ENCODE measurements at regions not wholly inside any gene's neighbourhood (a gene's known extent, or its start where the extent isn't known, plus 50 kb on each side); places are given as distances from the start of the nearest gene placed in this dataset.

DNA sequence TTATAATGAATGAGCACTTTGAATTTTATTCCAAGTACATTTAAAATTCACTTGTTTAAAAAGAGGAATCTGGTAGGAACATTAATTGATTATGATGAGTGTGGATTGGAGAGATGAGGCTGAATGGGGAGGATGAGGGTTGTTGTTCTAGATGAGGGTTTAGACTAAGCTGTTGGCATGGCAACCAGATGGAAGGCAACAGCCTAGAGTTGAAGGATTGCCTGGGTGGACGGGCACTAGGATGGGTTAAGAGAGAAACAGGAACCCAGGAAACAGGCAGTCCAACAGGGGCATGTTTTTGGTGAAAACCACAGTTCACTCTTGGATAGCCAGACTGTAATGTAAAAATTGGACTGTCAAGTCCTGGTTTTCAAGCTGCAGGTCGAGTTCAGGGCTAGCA lies 125.5 kb downstream of the CHRM3 start:
- H3K9ac ChIP-seq (ENCODE audit: low read depth in 2 of 2, low read length in 2 of 2) = no peak overlapping the region
- H3K36me3 ChIP-seq = no peaks in the 10 kb centered on the region
- H3K27me3 ChIP-seq = no peaks in the 10 kb centered on the region
- intact Hi-C loops (cut with DNase I) = no loop called here
- DNase-seq = no peak
- H3K4me3 ChIP-seq = no peak overlapping the region
- H3K27ac ChIP-seq = no peak overlapping the region
- H3K9me3 ChIP-seq = no peaks in the 10 kb centered on the region
- TF ChIP-seq, protein P1, sequence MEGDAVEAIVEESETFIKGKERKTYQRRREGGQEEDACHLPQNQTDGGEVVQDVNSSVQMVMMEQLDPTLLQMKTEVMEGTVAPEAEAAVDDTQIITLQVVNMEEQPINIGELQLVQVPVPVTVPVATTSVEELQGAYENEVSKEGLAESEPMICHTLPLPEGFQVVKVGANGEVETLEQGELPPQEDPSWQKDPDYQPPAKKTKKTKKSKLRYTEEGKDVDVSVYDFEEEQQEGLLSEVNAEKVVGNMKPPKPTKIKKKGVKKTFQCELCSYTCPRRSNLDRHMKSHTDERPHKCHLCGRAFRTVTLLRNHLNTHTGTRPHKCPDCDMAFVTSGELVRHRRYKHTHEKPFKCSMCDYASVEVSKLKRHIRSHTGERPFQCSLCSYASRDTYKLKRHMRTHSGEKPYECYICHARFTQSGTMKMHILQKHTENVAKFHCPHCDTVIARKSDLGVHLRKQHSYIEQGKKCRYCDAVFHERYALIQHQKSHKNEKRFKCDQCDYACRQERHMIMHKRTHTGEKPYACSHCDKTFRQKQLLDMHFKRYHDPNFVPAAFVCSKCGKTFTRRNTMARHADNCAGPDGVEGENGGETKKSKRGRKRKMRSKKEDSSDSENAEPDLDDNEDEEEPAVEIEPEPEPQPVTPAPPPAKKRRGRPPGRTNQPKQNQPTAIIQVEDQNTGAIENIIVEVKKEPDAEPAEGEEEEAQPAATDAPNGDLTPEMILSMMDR (IDR thresholded peaks at IDR 0.05) = no peak
- no peaks in the 10 kb centered on the region for H3K4me1 ChIP-seq

DNA sequence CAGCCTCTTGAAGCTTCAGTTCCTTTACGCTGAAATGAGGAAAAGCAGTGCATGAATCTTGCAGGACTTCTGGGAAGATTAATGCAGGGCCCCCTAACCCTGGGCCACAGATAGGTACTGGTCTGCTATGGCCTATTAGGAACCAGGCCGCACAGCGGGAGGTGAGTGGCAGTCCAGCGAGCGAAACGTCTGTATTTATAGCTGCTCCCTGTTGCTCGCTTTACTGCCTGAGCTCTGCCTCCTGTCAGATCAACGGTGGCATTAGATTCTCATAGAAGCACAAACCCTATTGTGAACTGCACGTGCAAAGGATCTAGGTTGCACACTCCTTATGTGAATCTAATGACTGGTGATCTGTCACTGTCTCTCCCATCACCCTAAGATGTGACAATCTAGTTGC lies 130.2 kb downstream of the CHRM3 start:
- no peaks in the 10 kb centered on the region for H3K36me3 ChIP-seq
- H3K27me3 ChIP-seq = no peaks in the 10 kb centered on the region
- TF ChIP-seq, protein P1 (IDR thresholded peaks at IDR 0.05) = no peak
- H3K4me3 ChIP-seq = no peak overlapping the region
- DNase-seq = no peak
- H3K27ac ChIP-seq = no peak overlapping the region
- H3K4me1 ChIP-seq = no peaks in the 10 kb centered on the region
- H3K9me3 ChIP-seq = no peaks in the 10 kb centered on the region
- no peak overlapping the region for H3K9ac ChIP-seq (ENCODE audit: low read depth in 2 of 2, low read length in 2 of 2)
- intact Hi-C loops (cut with DNase I) = no loop called here

DNA sequence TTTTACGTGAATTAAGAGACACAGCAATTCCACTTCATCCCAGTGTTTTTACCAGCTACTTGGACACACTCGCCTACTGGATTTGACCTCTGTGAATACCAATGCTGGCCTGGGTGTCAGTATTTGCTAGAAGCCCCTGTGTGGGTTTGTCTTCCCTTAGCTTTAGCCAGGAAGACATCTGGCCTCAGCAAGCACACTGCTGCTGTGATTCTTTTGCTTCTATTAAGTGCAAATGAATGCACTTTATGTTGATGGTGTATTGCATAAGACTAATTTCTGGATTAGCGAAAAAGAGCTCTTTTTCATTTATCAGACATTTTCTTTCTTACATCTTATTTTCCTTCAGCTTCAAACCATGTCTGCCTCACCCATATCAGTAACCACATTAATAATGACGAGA lies 140.0 kb downstream of the CHRM3 start:
- intact Hi-C loops (cut with DNase I) = no loop called here
- DNase-seq = no peak
- Histone ChIP-seq H3K27ac (no peak overlapping the region), H3K9ac (ENCODE audit: low read depth in 2 of 2, low read length in 2 of 2) (no peak overlapping the region), H3K4me1 (no peaks in the 10 kb centered on the region), H3K27me3 (no peaks in the 10 kb centered on the region), H3K36me3 (no peaks in the 10 kb centered on the region), H3K4me3 (no peak overlapping the region), H3K9me3 (no peaks in the 10 kb centered on the region)
- TF ChIP-seq, protein P1 (IDR thresholded peaks at IDR 0.05) = no peak

DNA sequence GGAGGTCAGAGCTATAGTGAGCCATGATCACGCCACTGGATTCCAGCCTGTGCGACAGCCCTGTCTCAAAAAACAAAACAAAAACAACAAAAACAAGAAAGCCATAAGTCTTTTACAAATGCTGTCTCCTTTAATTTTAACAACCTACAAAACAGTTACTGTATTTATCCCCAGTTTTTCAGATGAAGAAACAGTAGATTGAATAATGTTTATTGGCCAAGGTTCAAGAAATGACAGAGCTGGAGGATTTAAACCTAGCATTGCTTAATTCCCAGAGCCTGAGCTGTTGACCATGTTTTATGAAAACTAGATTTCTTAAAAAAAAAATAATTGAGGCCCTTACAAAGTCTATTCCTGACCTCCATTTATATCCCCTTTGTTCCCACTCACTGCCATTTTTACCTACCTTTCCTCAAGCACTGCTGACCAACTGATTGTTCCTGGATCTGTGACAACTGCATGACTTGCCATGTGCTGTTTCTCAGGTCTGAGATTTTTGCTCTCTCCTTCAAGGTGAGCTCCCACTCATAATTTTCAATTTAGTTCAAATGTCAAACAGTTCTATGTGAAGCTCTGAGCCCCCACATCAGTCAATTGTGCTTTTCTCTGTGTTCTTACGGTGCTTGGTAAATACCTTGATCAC lies 140.8 kb downstream of the CHRM3 start:
- H3K9me3 ChIP-seq = no peaks in the 10 kb centered on the region
- DNase-seq = no peak
- H3K27me3 ChIP-seq = no peaks in the 10 kb centered on the region
- no peaks in the 10 kb centered on the region for H3K4me1 ChIP-seq
- no peak overlapping the region for H3K27ac ChIP-seq
- TF ChIP-seq, protein P1 (IDR thresholded peaks at IDR 0.05) = no peak
- intact Hi-C loops (cut with DNase I) = no loop called here
- H3K9ac ChIP-seq (ENCODE audit: low read depth in 2 of 2, low read length in 2 of 2) = no peak overlapping the region
- H3K36me3 ChIP-seq = no peaks in the 10 kb centered on the region
- H3K4me3 ChIP-seq = no peak overlapping the region

DNA sequence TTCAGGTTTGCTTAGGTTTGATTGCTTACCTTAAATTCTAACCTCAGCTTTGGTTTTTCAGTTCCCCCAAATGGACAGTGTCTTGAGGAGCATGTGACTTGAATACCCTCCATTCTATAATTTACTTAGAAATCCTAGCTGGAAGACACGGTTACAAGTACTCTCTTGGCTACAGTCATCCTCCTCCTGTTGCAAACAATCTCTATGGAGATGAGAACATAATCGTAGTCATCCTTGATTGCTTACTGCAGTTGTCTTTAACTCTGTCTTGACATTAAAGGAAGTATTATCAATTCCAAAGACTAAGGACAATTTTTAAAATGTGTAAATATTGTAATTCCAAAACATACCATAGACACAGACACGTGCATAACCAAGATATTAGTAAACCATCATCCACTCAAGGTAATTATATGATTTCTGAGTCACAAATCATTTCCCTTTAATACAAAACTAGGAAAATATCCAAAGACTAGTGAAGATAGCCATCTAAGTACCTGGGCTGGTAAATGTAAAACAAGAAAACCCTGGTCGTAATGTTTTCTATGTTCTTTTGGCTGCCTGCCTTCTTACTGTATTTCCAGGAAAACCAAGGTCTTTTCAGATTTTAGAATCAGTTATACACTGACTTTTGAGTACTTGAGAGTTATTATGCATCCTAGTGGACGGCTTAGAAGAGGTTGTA lies 149.9 kb downstream of the CHRM3 start:
- Histone ChIP-seq H3K4me3 (no peak overlapping the region), H3K36me3 (no peaks in the 10 kb centered on the region), H3K9me3 (no peaks in the 10 kb centered on the region), H3K9ac (ENCODE audit: low read depth in 2 of 2, low read length in 2 of 2) (no peak overlapping the region), H3K4me1 (no peaks in the 10 kb centered on the region), H3K27me3 (no peaks in the 10 kb centered on the region), H3K27ac (no peak overlapping the region)
- intact Hi-C loops (cut with DNase I) = no loop called here
- TF ChIP-seq, protein P1 (IDR thresholded peaks at IDR 0.05) = no peak
- no peak for DNase-seq

Measured in colonic mucosa (tissue), 4 donors.